Esophagus muscularis mucosa (tissue), 3 donors: ENCODE measurements at regions not wholly inside any gene's neighbourhood (a gene's known extent, or its start where the extent isn't known, plus 50 kb on each side); places are given as distances from the start of the nearest gene placed in this dataset.

Experiments
- POLR2A ChIP-seq: fragments of 450-650 bp; IDR thresholded peaks from one replicate; pipeline ENCODE4 v1.6.1; 2017; ENCODE audit warnings: antibody characterized with exemption, moderate library complexity, mild to moderate bottlenecking, low read depth
- POLR2AphosphoS5 ChIP-seq, 2 donors: sonication (generic); formaldehyde crosslinking; IDR thresholded peaks; one replicate each; pipeline ENCODE4 v1.6.1; 2017; ENCODE audit warnings: antibody characterized with exemption in 2 of 2
- TF ChIP-seq, protein P1 (sequence below), 3 experiments: fragments of 200-600 bp in 2 of 3; fragments of 450-650 bp in 1 of 3; sonication (generic) in 2 of 3; IDR thresholded peaks; one replicate each; pipeline ENCODE4 v1.5.1; 2017 to 2019; ENCODE audit warnings: antibody characterized with exemption in 3 of 3, mild to moderate bottlenecking in 2 of 3, moderate library complexity in 1 of 3

GRCh38 chr11:129313541-129314297 lies 61.9 kb upstream of the BARX2 start:
- no peak for TF ChIP-seq POLR2A
- TF ChIP-seq, protein P1, sequence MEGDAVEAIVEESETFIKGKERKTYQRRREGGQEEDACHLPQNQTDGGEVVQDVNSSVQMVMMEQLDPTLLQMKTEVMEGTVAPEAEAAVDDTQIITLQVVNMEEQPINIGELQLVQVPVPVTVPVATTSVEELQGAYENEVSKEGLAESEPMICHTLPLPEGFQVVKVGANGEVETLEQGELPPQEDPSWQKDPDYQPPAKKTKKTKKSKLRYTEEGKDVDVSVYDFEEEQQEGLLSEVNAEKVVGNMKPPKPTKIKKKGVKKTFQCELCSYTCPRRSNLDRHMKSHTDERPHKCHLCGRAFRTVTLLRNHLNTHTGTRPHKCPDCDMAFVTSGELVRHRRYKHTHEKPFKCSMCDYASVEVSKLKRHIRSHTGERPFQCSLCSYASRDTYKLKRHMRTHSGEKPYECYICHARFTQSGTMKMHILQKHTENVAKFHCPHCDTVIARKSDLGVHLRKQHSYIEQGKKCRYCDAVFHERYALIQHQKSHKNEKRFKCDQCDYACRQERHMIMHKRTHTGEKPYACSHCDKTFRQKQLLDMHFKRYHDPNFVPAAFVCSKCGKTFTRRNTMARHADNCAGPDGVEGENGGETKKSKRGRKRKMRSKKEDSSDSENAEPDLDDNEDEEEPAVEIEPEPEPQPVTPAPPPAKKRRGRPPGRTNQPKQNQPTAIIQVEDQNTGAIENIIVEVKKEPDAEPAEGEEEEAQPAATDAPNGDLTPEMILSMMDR (IDR thresholded peaks at IDR 0.05): no peak
- no peak for TF ChIP-seq POLR2AphosphoS5 (IDR thresholded peaks at IDR 0.05)
